GM18508 (cell line): ENCODE measurements at regions not wholly inside any gene's neighbourhood (a gene's known extent, or its start where the extent isn't known, plus 50 kb on each side); places are given as distances from the start of the nearest gene placed in this dataset.
"Not testable (repeated sequence)": the region's sequence is repeated elsewhere in the genome, so short reads cannot be mapped to it uniquely, and the experiment has no call there.

ENCODE experiments used
- ATAC-seq: cut with Tn5 transposase; IDR thresholded peaks from one replicate; pipeline ENCODE4 v1.9.1; 2021; ENCODE audit warnings: moderate number of reproducible peaks; ENCODE audit not compliant: insufficient read depth, unreplicated experiment

- ATAC-seq = no peak
These were observed 232.5 kb downstream of the PARP8 start for GRCh38 chr5:50898966-50899365.

- ATAC-seq = no peak
These were observed 234.6 kb downstream of the PARP8 start for GRCh38 chr5:50900952-50901510.

GRCh38 chr5:50903651-50904050 lies 237.2 kb downstream of the PARP8 start:
- ATAC-seq = no peak

GRCh38 chr5:50905996-50906570 lies 239.6 kb downstream of the PARP8 start:
- no peak for ATAC-seq

GRCh38 chr5:50920160-50920559 lies 253.7 kb downstream of the PARP8 start:
- not testable (repeated sequence) for ATAC-seq

GRCh38 chr5:50921366-50922133 lies 255.1 kb downstream of the PARP8 start:
- no peak for ATAC-seq

GRCh38 chr5:50922134-50922941 lies 255.9 kb downstream of the PARP8 start:
- not testable (repeated sequence) for ATAC-seq

- ATAC-seq = no peak
These were observed 256.7 kb downstream of the PARP8 start for GRCh38 chr5:50922942-50923767.

GRCh38 chr5:50923768-50924494 lies 257.5 kb downstream of the PARP8 start:
- ATAC-seq = no peak

- no peak for ATAC-seq
These were observed 261.5 kb downstream of the PARP8 start for GRCh38 chr5:50927953-50928352.

GRCh38 chr5:50929174-50929573 lies 262.7 kb downstream of the PARP8 start:
- ATAC-seq = no peak

- no peak for ATAC-seq
These were observed 267.9 kb downstream of the PARP8 start for GRCh38 chr5:50934343-50934742.

- no peak for ATAC-seq
These were observed 278.7 kb downstream of the PARP8 start for GRCh38 chr5:50945139-50945538.

- no peak for ATAC-seq
These were observed 281.7 kb downstream of the PARP8 start for GRCh38 chr5:50947906-50948683.

- no peak for ATAC-seq
These were observed 286.9 kb downstream of the PARP8 start for GRCh38 chr5:50953290-50953689.

- ATAC-seq = no peak
These were observed 292.5 kb downstream of the PARP8 start for GRCh38 chr5:50958852-50959457.

- ATAC-seq = peak; percentile 52
These were observed 296.8 kb downstream of the PARP8 start for GRCh38 chr5:50962934-50963872.
